ENCODE measurements at regions not wholly inside any gene's neighbourhood (a gene's known extent, or its start where the extent isn't known, plus 50 kb on each side); places are given as distances from the start of the nearest gene placed in this dataset.

- no peak overlapping the region for H3K27ac ChIP-seq (ENCODE audit: insufficient read depth, low read length)
- WGBS, 2 experiments (ENCODE audit: extremely low coverage in 2 of 2, insufficient read length in 1 of 2) = 88% methylated on average over 6 of the region's 17 CpGs; no CpG with 5 or more reads in 1 of the 2 experiments
- H3K4me1 ChIP-seq (ENCODE audit: control insufficient read depth, insufficient read depth, low read length) = peaks cover 3% of the 10 kb centered on the region; the same call in 1 of the 2 replicates
- peak overlapping the region; percentile 72 for H2AFZ ChIP-seq (replicated peaks; ENCODE audit: low read length, poor library complexity)
- no peaks in the 10 kb centered on the region for H3K79me1 ChIP-seq (ENCODE audit: low read depth in 1 of 2, low read length in 2 of 2)
- no peak overlapping the region for H3K14ac ChIP-seq (replicated peaks; ENCODE audit: low read depth, low read length)
- H4K20me1 ChIP-seq (ENCODE audit: insufficient read depth, low read length) = no peaks in the 10 kb centered on the region
- H2AK5ac ChIP-seq (ENCODE audit: low read depth, low read length) = 0 out of 2 replicates have a peak overlapping the region, but pooled peaks have one; percentile 1
- no peak overlapping the region for H3K4me3 ChIP-seq (ENCODE audit: insufficient read depth, low read depth, low read length)
- peaks cover 14% of the 10 kb centered on the region for H3K9me3 ChIP-seq (ENCODE audit: control insufficient read depth, insufficient read depth, low read length)
- H3K56ac ChIP-seq (ENCODE audit: extremely low read depth, insufficient read depth, low read length) = no peak overlapping the region
- ATAC-seq (ENCODE audit: low read depth) = peak; percentile 51
- H3K4me2 ChIP-seq (ENCODE audit: low read depth, low read length) = no peak overlapping the region
- H3K18ac ChIP-seq (ENCODE audit: low read depth, low read length) = no peak overlapping the region
- in situ Hi-C loops (cut with MboI; ENCODE audit: low sequenced_read_pairs) (no loop called here), intact Hi-C loops (cut with micrococcal nuclease) (no loop called here), dilution Hi-C loops (cut with HindIII; ENCODE audit: low sequenced_read_pairs, unreplicated experiment) (no loop called here)
- H4K8ac ChIP-seq (ENCODE audit: low read depth in 2 of 2, low read length in 2 of 2) = no peak overlapping the region
- H4K91ac ChIP-seq (ENCODE audit: insufficient read depth, low read depth, low read length) = no peak overlapping the region
- H4K5ac ChIP-seq (ENCODE audit: low read depth, low read length) = no peak overlapping the region
- BruUV-seq (replicated peaks) = no TSS peak
- no peak for TF ChIP-seq FOS (IDR thresholded peaks at IDR 0.05; ENCODE audit: low read depth, low read length)
- TF ChIP-seq MAFK (IDR thresholded peaks at IDR 0.05; ENCODE audit: low read depth, low read length) = no peak
- TF ChIP-seq POLR2A (IDR thresholded peaks at IDR 0.05; ENCODE audit: low read depth, low read length) = no peak
- TF ChIP-seq RFX5 (IDR thresholded peaks at IDR 0.05; ENCODE audit: low read depth, low read length) = no peak
- TF ChIP-seq, protein P1, sequence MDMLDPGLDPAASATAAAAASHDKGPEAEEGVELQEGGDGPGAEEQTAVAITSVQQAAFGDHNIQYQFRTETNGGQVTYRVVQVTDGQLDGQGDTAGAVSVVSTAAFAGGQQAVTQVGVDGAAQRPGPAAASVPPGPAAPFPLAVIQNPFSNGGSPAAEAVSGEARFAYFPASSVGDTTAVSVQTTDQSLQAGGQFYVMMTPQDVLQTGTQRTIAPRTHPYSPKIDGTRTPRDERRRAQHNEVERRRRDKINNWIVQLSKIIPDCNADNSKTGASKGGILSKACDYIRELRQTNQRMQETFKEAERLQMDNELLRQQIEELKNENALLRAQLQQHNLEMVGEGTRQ (IDR thresholded peaks at IDR 0.05; ENCODE audit: low read depth, low read length) = no peak
- TF ChIP-seq RCOR1 (IDR thresholded peaks at IDR 0.05; ENCODE audit: insufficient replicate concordance, low read length) = no peak
- TF ChIP-seq, protein P2, sequence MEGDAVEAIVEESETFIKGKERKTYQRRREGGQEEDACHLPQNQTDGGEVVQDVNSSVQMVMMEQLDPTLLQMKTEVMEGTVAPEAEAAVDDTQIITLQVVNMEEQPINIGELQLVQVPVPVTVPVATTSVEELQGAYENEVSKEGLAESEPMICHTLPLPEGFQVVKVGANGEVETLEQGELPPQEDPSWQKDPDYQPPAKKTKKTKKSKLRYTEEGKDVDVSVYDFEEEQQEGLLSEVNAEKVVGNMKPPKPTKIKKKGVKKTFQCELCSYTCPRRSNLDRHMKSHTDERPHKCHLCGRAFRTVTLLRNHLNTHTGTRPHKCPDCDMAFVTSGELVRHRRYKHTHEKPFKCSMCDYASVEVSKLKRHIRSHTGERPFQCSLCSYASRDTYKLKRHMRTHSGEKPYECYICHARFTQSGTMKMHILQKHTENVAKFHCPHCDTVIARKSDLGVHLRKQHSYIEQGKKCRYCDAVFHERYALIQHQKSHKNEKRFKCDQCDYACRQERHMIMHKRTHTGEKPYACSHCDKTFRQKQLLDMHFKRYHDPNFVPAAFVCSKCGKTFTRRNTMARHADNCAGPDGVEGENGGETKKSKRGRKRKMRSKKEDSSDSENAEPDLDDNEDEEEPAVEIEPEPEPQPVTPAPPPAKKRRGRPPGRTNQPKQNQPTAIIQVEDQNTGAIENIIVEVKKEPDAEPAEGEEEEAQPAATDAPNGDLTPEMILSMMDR (conservative IDR thresholded peaks at IDR 0.05; ENCODE audit: low read depth, low read length) = no peak
- no peak for TF ChIP-seq CHD1 (IDR thresholded peaks at IDR 0.05; ENCODE audit: low read depth, low read length)
- no peaks in the 10 kb centered on the region for H3K36me3 ChIP-seq (ENCODE audit: control insufficient read depth, insufficient read depth, low read length)
- peak overlapping the region; percentile 26 for H2AK9ac ChIP-seq (replicated peaks; ENCODE audit: low read depth, low read length, poor library complexity)
- no peak overlapping the region for H2BK5ac ChIP-seq (ENCODE audit: low read depth, low read length, poor library complexity, severe bottlenecking)
- H3K23ac ChIP-seq (ENCODE audit: low read depth, low read length) = no peak overlapping the region
- no peaks in the 10 kb centered on the region for H3K9me1 ChIP-seq (ENCODE audit: insufficient read depth, low read length)
- POLR2A ChIA-PET (ENCODE audit: unreplicated experiment) = no interaction called here
- no peak overlapping the region for H3K4ac ChIP-seq (ENCODE audit: low read depth, low read length)
- H2BK15ac ChIP-seq (ENCODE audit: low read depth, low read length) = no peak overlapping the region
- no peak overlapping the region for H3K9ac ChIP-seq (ENCODE audit: low read depth, low read length)
- no peak overlapping the region for H2BK120ac ChIP-seq (ENCODE audit: low read depth, low read length)
- H2BK20ac ChIP-seq (ENCODE audit: low read depth, low read length) = no peak overlapping the region
- H3K27me3 ChIP-seq (ENCODE audit: control insufficient read depth, insufficient read depth, low read length) = peaks cover 22% of the 10 kb centered on the region
- peak; percentile 76 for DNase-seq
- CTCF ChIA-PET = no interaction called here
These were observed 80.2 kb upstream of the GPC1 start for GRCh38 chr2:240355001-240355891.

Data from IMR-90 (cell line).